Activated naive CD8-positive, alpha-beta T cell treated with anti-CD3 and anti-CD28 coated beads, Interleukin-2, amount 50 U/mL, for 24 hours (primary cell): ENCODE measurements at regions not wholly inside any gene's neighbourhood (a gene's known extent, or its start where the extent isn't known, plus 50 kb on each side); places are given as distances from the start of the nearest gene placed in this dataset.

ENCODE experiments used
- ATAC-seq: fragments of 150-1000 bp; cut with Tn5 transposase; one replicate; pipeline ENCODE4 v1.10.0; 2021
- DNase-seq: peaks from one replicate; pipeline ENCODE4 v3.0.0; 2021
- H3K27ac Mint-ChIP-seq: one replicate; pipeline ENCODE4 v1.8.0; 2021; ENCODE audit warnings: mild to moderate bottlenecking, mixed read lengths
- H3K27me3 Mint-ChIP-seq: one replicate; pipeline ENCODE4 v1.8.0; 2021; ENCODE audit warnings: mixed read lengths
- H3K36me3 Mint-ChIP-seq: one replicate; pipeline ENCODE4 v1.8.0; 2021; ENCODE audit warnings: low read depth, mixed read lengths
- H3K4me1 Mint-ChIP-seq: one replicate; pipeline ENCODE4 v1.8.0; 2021; ENCODE audit warnings: mixed read lengths
- H3K4me3 Mint-ChIP-seq: one replicate; pipeline ENCODE4 v1.8.0; 2021; ENCODE audit warnings: mild to moderate bottlenecking, moderate library complexity, mixed read lengths
- H3K9me3 Mint-ChIP-seq: one replicate; pipeline ENCODE4 v1.8.0; 2021; ENCODE audit warnings: mixed read lengths

DNA sequence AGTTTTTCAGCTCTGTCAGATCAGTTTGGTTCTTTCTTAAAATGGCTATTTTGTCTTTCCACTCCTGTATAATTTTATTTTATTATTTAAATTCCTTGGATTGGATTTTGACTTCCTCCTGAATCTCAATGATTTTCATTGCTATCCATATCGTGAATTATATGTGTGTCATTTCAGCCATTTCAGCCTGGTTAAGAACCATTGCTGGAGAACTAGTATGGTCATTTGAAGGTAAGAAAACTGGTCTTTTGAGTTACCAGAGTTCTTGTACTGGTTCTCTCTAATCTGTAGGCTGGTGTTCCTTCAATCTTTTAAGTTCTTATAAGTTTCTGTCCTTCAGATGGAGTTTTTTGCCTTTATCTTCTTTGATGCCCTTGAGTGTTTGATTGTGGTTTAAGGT, 815.5 kb downstream of the KLHL13 start:
- DNase-seq: no peak
- ATAC-seq: no peak
- H3K4me3 Mint-ChIP-seq: no peak overlapping the region
- no peak overlapping the region for H3K27ac Mint-ChIP-seq
- no peaks in the 10 kb centered on the region for H3K36me3 Mint-ChIP-seq
- H3K27me3 Mint-ChIP-seq: no peaks in the 10 kb centered on the region
- no peaks in the 10 kb centered on the region for H3K4me1 Mint-ChIP-seq
- no peaks in the 10 kb centered on the region for H3K9me3 Mint-ChIP-seq

DNA sequence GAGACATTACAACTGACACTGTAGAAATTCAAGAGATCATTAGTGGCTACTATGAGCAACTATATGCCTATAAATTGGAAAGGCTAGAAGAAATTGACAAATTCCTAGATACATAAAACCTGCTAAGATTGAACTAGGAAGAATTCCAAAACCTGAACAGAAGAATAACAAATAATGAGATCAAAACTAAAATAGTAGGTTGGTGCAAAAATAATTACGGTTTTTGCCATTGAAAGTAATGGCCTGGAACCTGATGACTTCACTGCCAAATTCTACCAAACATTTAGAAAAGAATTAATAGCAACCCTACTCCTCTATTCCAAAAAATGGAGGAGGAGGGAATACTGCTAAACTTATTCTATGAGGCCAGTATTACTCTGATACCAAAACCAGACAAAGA, 824.9 kb downstream of the KLHL13 start:
- ATAC-seq (no peak), DNase-seq (no peak)
- Mint-ChIP-seq H3K9me3 (peaks cover 6% of the 10 kb centered on the region), H3K36me3 (no peaks in the 10 kb centered on the region), H3K4me1 (no peaks in the 10 kb centered on the region), H3K27me3 (no peaks in the 10 kb centered on the region), H3K27ac (no peak overlapping the region), H3K4me3 (no peak overlapping the region)

DNA sequence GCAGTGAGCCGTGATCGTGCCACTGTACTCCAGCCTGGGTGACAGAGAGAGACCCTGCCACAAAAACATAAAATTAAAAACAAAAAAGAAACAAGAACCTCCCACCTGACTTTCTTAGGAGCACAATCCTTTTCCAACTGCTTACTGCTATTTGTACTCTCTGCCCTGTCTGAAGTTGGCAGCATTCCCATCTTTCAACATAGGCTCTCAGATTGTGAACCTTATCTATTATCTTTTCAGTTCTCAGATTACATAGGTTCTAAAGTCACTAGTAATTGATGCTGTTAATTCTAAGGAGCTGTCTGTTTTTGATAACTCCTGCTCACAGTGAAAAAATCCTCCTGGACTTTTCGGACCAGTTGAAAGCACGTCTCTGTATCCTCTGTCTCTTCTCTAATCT, 812.2 kb upstream of the CT83 start:
- Mint-ChIP-seq H3K27ac (no peak overlapping the region), H3K36me3 (no peaks in the 10 kb centered on the region), H3K9me3 (no peaks in the 10 kb centered on the region), H3K4me3 (no peak overlapping the region), H3K27me3 (no peaks in the 10 kb centered on the region), H3K4me1 (no peaks in the 10 kb centered on the region)
- no peak for DNase-seq
- no peak for ATAC-seq
